ENCODE measurements at regions not wholly inside any gene's neighbourhood (a gene's known extent, or its start where the extent isn't known, plus 50 kb on each side); places are given as distances from the start of the nearest gene placed in this dataset.
"Not testable (repeated sequence)": the region's sequence is repeated elsewhere in the genome, so short reads cannot be mapped to it uniquely, and the experiment has no call there.

- DNase-seq (ENCODE audit: low spot score); ATAC-seq; intact Hi-C loops (cut with DNase I): not testable (repeated sequence)
Measured at GRCh38 chr1:79493702-79494101, 487.2 kb upstream of the ADGRL4 start.

- intact Hi-C loops (cut with DNase I); ATAC-seq; DNase-seq (ENCODE audit: low spot score): not testable (repeated sequence)
Measured at GRCh38 chr1:79488572-79489121, 482.1 kb upstream of the ADGRL4 start.

GRCh38 chr1:79478728-79479373 is 472.3 kb upstream of the ADGRL4 start:
- ATAC-seq (no peak), DNase-seq (ENCODE audit: low spot score) (no peak)
- intact Hi-C loops (cut with DNase I) = no loop called here

DNA sequence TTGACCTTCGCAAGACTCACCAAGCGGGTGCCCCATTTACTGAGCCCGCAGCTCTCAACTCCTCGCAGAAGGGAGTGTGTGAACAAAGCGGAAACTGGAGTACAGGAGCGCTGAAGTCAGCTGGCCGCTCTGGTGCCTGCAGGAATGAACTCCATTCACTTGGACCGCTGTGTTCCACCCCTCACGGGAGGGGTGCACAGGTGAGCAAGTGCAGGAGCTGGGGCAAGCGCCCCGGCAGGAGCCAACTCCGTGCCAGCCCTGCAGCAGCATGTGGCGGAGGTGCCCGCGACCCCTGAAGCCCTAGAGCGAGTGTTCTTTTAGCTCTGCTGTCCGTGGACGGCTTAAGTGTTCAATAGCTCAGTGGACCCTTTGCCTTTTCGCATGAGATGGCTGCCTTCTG is 471.6 kb upstream of the ADGRL4 start:
- ATAC-seq (no peak), DNase-seq (ENCODE audit: low spot score) (no peak)
- intact Hi-C loops (cut with DNase I) = no loop called here

- no peak for DNase-seq (ENCODE audit: low spot score)
- intact Hi-C loops (cut with DNase I) = no loop called here
- no peak for ATAC-seq
Measured at GRCh38 chr1:79472067-79472656, 465.6 kb upstream of the ADGRL4 start.

- no peak for DNase-seq (ENCODE audit: low spot score)
- ATAC-seq = no peak
- intact Hi-C loops (cut with DNase I) = no loop called here
Measured at GRCh38 chr1:79469139-79469538, 462.6 kb upstream of the ADGRL4 start.

GRCh38 chr1:79460773-79461436 is 454.4 kb upstream of the ADGRL4 start:
- ATAC-seq (no peak), DNase-seq (ENCODE audit: low spot score) (no peak)
- intact Hi-C loops (cut with DNase I) = no loop called here

DNA sequence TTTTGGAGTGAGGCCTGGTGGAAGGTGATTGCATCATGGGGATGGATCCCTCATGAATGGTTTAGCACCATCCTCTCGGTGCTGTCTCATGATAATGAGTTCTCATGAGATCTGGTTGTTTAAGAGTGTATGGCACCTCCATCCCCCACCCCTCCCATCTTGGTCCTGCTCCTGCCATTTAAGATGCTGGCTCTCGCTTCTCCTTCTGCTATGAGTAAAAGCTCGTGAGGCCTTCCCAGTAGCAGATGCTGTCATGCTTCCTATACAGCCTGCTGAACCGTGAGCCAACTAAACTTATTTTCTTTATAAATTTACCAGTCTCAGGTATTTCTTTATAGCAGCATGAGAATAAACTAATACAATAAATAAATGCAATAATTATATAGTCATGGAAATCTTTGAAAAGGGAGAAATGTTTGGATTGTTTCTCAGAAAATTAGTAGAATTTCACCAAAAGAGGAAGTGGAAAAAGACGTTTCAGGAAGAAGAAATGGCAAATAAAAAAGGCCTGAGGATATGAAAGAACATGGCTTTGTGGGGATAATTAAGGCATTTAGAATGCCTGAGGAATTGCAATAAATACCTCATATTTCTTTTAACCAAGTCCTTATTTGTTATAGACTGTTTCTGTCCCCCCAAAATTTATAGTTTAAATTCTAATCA is 451.2 kb upstream of the ADGRL4 start:
- no peak for ATAC-seq

GRCh38 chr1:79448426-79448825 is 441.9 kb upstream of the ADGRL4 start:
- no peak for DNase-seq (ENCODE audit: low spot score)
- ATAC-seq = no peak
- intact Hi-C loops (cut with DNase I) = no loop called here

More for the DNA sequence above, 451.2 kb upstream of the ADGRL4 start:
- intact Hi-C loops (cut with DNase I) = no loop called here
- no peak for DNase-seq (ENCODE audit: low spot score)

- intact Hi-C loops (cut with DNase I) = no loop called here
- DNase-seq (ENCODE audit: low spot score) = no peak
- no peak for ATAC-seq
Measured at GRCh38 chr1:79441238-79441637, 434.7 kb upstream of the ADGRL4 start.

GRCh38 chr1:79437540-79437939 is 431.0 kb upstream of the ADGRL4 start:
- ATAC-seq = no peak
- intact Hi-C loops (cut with DNase I) = no loop called here
- no peak for DNase-seq (ENCODE audit: low spot score)

DNA sequence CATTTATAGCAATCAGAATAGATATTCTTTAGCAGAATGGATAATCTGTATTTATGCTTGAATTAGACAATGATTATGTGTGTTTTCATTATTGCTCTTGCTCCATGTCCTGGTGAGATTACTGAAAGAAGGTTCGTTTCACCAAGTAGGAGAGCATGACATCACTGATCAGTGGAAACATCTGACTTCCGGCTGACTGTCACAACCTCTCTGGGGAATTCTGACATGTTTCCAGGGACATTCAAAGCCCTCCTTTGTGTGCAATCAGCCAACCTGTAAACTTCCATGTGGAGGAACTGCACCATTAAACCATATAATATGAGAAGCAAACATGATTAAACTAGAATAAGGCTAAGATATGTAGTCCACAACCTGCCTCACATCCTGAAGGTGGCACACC is 424.8 kb upstream of the ADGRL4 start:
- no peak for DNase-seq (ENCODE audit: low spot score)
- ATAC-seq = no peak
- intact Hi-C loops (cut with DNase I) = no loop called here

DNA sequence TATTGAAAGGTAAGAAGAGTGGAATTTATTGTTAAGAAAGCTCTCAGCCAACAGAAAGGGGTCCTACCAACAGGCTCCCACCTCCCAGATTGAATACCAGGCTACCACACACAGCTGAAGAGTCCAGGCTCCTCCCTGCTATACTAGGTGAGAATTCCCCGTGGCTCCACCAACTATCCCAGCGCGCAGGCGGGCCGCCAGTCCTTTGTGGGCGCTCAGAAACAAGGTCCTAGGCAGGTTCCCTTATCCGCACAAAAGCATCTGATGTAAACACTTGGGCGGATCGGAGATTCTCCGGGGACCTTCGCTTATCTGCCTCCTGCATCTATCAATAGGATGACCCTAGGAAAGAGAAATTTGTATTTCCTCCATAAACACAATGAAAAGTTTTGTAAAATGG is 423.9 kb upstream of the ADGRL4 start:
- DNase-seq (ENCODE audit: low spot score) = no peak
- intact Hi-C loops (cut with DNase I) = no loop called here
- no peak for ATAC-seq

GRCh38 chr1:79422726-79423125 is 416.2 kb upstream of the ADGRL4 start:
- intact Hi-C loops (cut with DNase I) = no loop called here

GRCh38 chr1:79398501-79398900 is 392.0 kb upstream of the ADGRL4 start:
- DNase-seq (ENCODE audit: low spot score) (no peak), ATAC-seq (no peak)
- intact Hi-C loops (cut with DNase I) = no loop called here

More at GRCh38 chr1:79422726-79423125, 416.2 kb upstream of the ADGRL4 start:
- DNase-seq (ENCODE audit: low spot score) (no peak), ATAC-seq (no peak)

GRCh38 chr1:79396901-79397300 is 390.4 kb upstream of the ADGRL4 start:
- ATAC-seq (no peak), DNase-seq (ENCODE audit: low spot score) (no peak)
- intact Hi-C loops (cut with DNase I) = no loop called here

- ATAC-seq = no peak
- no peak for DNase-seq (ENCODE audit: low spot score)
- intact Hi-C loops (cut with DNase I) = no loop called here
Measured at GRCh38 chr1:79388694-79389361, 382.3 kb upstream of the ADGRL4 start.

DNA sequence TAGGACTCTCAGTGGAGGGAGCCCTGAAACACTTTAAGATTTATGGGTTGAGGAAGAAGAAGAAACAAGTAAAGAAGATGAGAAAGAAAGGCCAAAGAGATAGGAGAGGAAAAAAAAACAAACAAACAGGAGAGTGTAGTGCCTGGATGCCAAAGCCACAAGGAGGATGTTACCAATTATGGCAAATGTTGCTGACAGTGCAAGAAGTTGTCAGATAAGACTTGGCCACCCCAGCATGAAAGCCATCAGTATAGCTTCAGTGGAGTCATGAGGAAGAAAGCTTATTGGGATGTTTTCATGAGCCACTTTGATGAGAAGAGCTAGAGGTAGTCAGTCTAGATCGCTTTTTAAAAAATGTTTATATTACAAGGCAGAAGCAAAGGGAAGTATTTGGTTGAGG is 380.2 kb upstream of the ADGRL4 start:
- intact Hi-C loops (cut with DNase I) = no loop called here
- DNase-seq (ENCODE audit: low spot score) (no peak), ATAC-seq (no peak)

DNA sequence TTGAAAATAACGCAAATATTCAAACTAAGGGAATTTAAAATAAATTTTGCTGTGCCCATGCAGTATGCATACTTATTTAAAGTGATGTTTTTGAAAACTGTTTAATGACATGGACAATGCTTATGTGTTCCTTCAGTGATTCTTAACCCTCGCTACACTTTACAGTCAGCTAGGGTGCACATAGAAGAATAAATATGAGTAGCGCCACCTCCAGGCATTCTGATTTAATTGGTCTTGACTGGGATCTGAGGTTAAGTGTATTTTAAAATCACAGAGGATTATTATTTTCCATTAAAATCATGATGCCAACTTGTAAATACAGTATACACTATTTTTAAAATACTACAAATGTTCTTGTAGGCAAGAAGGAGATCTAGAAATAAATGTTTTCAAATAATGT is 373.5 kb upstream of the ADGRL4 start:
- intact Hi-C loops (cut with DNase I) = no loop called here
- ATAC-seq (no peak), DNase-seq (ENCODE audit: low spot score) (no peak)
